GM23338 (cell line): ENCODE measurements at regions not wholly inside any gene's neighbourhood (a gene's known extent, or its start where the extent isn't known, plus 50 kb on each side); places are given as distances from the start of the nearest gene placed in this dataset.

Source experiments
- ATAC-seq: fragments of 200-7000 bp; cut with Tn5 transposase; 3 replicates; pipeline ENCODE4 v1.9.1; 2020
- DNase-seq: peaks from one replicate; pipeline ENCODE4 v3.0.0-alpha.2; 2015; ENCODE audit warnings: low spot score
- H2AFZ ChIP-seq: fragments of 200-600 bp; sonication (generic); 2 replicates; pipeline ENCODE4 v1.8.0; 2016; ENCODE audit warnings: antibody characterized with exemption, mild to moderate bottlenecking, moderate library complexity
- H3F3A ChIP-seq: fragments of 200-600 bp; sonication (generic); replicated peaks from 2 replicates; pipeline ENCODE4 v1.8.0; 2017; ENCODE audit warnings: antibody characterized with exemption, mixed run types, low read depth
- H3K27ac ChIP-seq: fragments of 200-600 bp; sonication (generic); 2 replicates; pipeline ENCODE4 v1.6.1; 2016; ENCODE audit warnings: low read depth
- H3K27me3 ChIP-seq: fragments of 200-600 bp; sonication (generic); 2 replicates; pipeline ENCODE4 v1.8.0; 2016; ENCODE audit warnings: mild to moderate bottlenecking, mixed run types, moderate library complexity; ENCODE audit not compliant: insufficient read depth
- H3K36me3 ChIP-seq: fragments of 200-600 bp; sonication (generic); 2 replicates; pipeline ENCODE4 v1.8.0; 2016; ENCODE audit warnings: mild to moderate bottlenecking; ENCODE audit not compliant: insufficient read depth
- H3K4me1 ChIP-seq: fragments of 200-600 bp; sonication (generic); 2 replicates; pipeline ENCODE4 v1.8.0; 2016; ENCODE audit warnings: mild to moderate bottlenecking, moderate library complexity; ENCODE audit not compliant: insufficient read depth
- H3K4me2 ChIP-seq: fragments of 200-600 bp; sonication (generic); 2 replicates; pipeline ENCODE4 v1.7.1; 2017; ENCODE audit warnings: mixed run types
- H3K4me3 ChIP-seq: fragments of 200-600 bp; sonication (generic); 2 replicates; pipeline ENCODE4 v1.6.1; 2016; ENCODE audit warnings: mixed run types
- H3K79me2 ChIP-seq: fragments of 200-600 bp; sonication (generic); replicated peaks from 2 replicates; pipeline ENCODE4 v1.8.0; 2017; ENCODE audit warnings: mild to moderate bottlenecking; ENCODE audit not compliant: insufficient read depth
- H3K9me2 ChIP-seq: fragments of 200-600 bp; sonication (generic); 2 replicates; pipeline ENCODE4 v1.8.0; 2017; ENCODE audit not compliant: insufficient read depth
- H4K20me1 ChIP-seq: fragments of 200-600 bp; sonication (generic); replicated peaks from 2 replicates; pipeline ENCODE4 v1.8.0; 2017; ENCODE audit warnings: mild to moderate bottlenecking; ENCODE audit not compliant: insufficient read depth
- H3K27ac Mint-ChIP-seq: 2 replicates; pipeline ENCODE4 v1.8.0; 2020; ENCODE audit warnings: inconsistent platforms, mild to moderate bottlenecking, moderate library complexity, mixed read lengths
- H3K27me3 Mint-ChIP-seq: 3 replicates; pipeline ENCODE4 v1.8.0; 2022; ENCODE audit warnings: low read depth, mild to moderate bottlenecking, moderate library complexity, mixed read lengths, inconsistent platforms; ENCODE audit not compliant: insufficient read depth, poor library complexity
- H3K36me3 Mint-ChIP-seq: 3 replicates; pipeline ENCODE4 v1.8.0; 2021; ENCODE audit warnings: low read depth, mild to moderate bottlenecking, inconsistent platforms, moderate library complexity, mixed read lengths
- H3K4me1 Mint-ChIP-seq: 3 replicates; pipeline ENCODE4 v1.8.0; 2020; ENCODE audit warnings: mild to moderate bottlenecking, inconsistent platforms, mixed read lengths
- H3K4me3 Mint-ChIP-seq: 3 replicates; pipeline ENCODE4 v1.8.0; 2021; ENCODE audit warnings: moderate library complexity, mild to moderate bottlenecking, inconsistent platforms, mixed read lengths
- H3K9me3 Mint-ChIP-seq: 3 replicates; pipeline ENCODE4 v1.8.0; 2020; ENCODE audit warnings: moderate library complexity, mild to moderate bottlenecking, inconsistent platforms, mixed read lengths
- EZH2phosphoT487 ChIP-seq: fragments of 200-600 bp; sonication (generic); IDR thresholded peaks from one replicate; pipeline ENCODE4 v1.8.1; 2018; ENCODE audit warnings: antibody characterized with exemption; ENCODE audit not compliant: unreplicated experiment
- JUNB ChIP-seq: IDR thresholded peaks from one replicate; pipeline ENCODE4 v1.6.1; 2016; ENCODE audit warnings: antibody characterized with exemption; ENCODE audit not compliant: unreplicated experiment
- ZNF114 ChIP-seq: fragments of 250-450 bp; sonication (Bioruptor Pico); IDR thresholded peaks from 2 replicates; pipeline ENCODE4 v1.5.0; 2020; ENCODE audit warnings: mild to moderate bottlenecking, moderate library complexity
- ZNF331 ChIP-seq: fragments of 250-450 bp; sonication (Bioruptor Pico); IDR thresholded peaks from 2 replicates; pipeline ENCODE4 v1.5.0; 2020; ENCODE audit warnings: low read depth, mild to moderate bottlenecking, moderate library complexity
- TF ChIP-seq, protein P1 (sequence below): IDR thresholded peaks from one replicate; pipeline ENCODE4 v1.6.1; 2018; ENCODE audit warnings: antibody characterized with exemption; ENCODE audit not compliant: unreplicated experiment
- TF ChIP-seq, protein P2 (sequence below): fragments of 250-450 bp; sonication (Bioruptor Pico); IDR thresholded peaks from 2 replicates; pipeline ENCODE4 v1.5.0; 2020; ENCODE audit warnings: mild to moderate bottlenecking, moderate library complexity

DNA sequence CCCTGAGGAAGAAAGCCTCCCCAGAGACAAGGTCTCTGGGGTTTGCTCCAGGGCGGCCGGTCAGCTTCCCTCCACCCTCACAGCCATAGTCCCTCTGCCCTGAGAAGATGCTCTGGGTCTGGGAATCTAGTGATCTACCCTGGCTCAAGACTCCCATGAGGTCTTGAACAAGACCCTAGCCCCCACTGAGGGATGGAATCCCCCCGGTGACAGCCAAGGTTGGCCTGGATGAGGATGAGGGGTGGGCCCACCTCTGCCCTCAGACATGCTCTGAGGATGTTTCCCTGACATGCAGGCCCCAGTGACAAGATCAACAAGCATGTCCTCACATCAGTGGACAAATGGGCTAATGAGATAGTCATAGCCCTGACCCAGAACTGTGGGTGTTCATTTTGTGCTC is 138.6 kb downstream of the C5orf15 start:
- Histone ChIP-seq H3K27me3 (no peaks in the 10 kb centered on the region), H3K4me3 (no peak overlapping the region), H3K9me2 (no peaks in the 10 kb centered on the region), H3K4me2 (no peak overlapping the region), H3K79me2 (no peaks in the 10 kb centered on the region), H3K27ac (no peak overlapping the region), H2AFZ (no peak overlapping the region), H4K20me1 (no peaks in the 10 kb centered on the region), H3K36me3 (no peaks in the 10 kb centered on the region), H3F3A (no peaks in the 10 kb centered on the region), H3K4me1 (no peaks in the 10 kb centered on the region)
- Mint-ChIP-seq H3K4me1 (no peaks in the 10 kb centered on the region; the same call in 2 of the 3 replicates), H3K36me3 (no peaks in the 10 kb centered on the region), H3K27ac (no peak overlapping the region), H3K27me3 (no peaks in the 10 kb centered on the region), H3K4me3 (no peak overlapping the region), H3K9me3 (no peaks in the 10 kb centered on the region)
- TF ChIP-seq JUNB (no peak), ZNF331 (CRISPR knock-in tag) (no peak), ZNF114 (CRISPR knock-in tag) (no peak), EZH2phosphoT487 (no peak)
- TF ChIP-seq, protein P1, sequence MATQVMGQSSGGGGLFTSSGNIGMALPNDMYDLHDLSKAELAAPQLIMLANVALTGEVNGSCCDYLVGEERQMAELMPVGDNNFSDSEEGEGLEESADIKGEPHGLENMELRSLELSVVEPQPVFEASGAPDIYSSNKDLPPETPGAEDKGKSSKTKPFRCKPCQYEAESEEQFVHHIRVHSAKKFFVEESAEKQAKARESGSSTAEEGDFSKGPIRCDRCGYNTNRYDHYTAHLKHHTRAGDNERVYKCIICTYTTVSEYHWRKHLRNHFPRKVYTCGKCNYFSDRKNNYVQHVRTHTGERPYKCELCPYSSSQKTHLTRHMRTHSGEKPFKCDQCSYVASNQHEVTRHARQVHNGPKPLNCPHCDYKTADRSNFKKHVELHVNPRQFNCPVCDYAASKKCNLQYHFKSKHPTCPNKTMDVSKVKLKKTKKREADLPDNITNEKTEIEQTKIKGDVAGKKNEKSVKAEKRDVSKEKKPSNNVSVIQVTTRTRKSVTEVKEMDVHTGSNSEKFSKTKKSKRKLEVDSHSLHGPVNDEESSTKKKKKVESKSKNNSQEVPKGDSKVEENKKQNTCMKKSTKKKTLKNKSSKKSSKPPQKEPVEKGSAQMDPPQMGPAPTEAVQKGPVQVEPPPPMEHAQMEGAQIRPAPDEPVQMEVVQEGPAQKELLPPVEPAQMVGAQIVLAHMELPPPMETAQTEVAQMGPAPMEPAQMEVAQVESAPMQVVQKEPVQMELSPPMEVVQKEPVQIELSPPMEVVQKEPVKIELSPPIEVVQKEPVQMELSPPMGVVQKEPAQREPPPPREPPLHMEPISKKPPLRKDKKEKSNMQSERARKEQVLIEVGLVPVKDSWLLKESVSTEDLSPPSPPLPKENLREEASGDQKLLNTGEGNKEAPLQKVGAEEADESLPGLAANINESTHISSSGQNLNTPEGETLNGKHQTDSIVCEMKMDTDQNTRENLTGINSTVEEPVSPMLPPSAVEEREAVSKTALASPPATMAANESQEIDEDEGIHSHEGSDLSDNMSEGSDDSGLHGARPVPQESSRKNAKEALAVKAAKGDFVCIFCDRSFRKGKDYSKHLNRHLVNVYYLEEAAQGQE: no peak
- TF ChIP-seq, protein P2, sequence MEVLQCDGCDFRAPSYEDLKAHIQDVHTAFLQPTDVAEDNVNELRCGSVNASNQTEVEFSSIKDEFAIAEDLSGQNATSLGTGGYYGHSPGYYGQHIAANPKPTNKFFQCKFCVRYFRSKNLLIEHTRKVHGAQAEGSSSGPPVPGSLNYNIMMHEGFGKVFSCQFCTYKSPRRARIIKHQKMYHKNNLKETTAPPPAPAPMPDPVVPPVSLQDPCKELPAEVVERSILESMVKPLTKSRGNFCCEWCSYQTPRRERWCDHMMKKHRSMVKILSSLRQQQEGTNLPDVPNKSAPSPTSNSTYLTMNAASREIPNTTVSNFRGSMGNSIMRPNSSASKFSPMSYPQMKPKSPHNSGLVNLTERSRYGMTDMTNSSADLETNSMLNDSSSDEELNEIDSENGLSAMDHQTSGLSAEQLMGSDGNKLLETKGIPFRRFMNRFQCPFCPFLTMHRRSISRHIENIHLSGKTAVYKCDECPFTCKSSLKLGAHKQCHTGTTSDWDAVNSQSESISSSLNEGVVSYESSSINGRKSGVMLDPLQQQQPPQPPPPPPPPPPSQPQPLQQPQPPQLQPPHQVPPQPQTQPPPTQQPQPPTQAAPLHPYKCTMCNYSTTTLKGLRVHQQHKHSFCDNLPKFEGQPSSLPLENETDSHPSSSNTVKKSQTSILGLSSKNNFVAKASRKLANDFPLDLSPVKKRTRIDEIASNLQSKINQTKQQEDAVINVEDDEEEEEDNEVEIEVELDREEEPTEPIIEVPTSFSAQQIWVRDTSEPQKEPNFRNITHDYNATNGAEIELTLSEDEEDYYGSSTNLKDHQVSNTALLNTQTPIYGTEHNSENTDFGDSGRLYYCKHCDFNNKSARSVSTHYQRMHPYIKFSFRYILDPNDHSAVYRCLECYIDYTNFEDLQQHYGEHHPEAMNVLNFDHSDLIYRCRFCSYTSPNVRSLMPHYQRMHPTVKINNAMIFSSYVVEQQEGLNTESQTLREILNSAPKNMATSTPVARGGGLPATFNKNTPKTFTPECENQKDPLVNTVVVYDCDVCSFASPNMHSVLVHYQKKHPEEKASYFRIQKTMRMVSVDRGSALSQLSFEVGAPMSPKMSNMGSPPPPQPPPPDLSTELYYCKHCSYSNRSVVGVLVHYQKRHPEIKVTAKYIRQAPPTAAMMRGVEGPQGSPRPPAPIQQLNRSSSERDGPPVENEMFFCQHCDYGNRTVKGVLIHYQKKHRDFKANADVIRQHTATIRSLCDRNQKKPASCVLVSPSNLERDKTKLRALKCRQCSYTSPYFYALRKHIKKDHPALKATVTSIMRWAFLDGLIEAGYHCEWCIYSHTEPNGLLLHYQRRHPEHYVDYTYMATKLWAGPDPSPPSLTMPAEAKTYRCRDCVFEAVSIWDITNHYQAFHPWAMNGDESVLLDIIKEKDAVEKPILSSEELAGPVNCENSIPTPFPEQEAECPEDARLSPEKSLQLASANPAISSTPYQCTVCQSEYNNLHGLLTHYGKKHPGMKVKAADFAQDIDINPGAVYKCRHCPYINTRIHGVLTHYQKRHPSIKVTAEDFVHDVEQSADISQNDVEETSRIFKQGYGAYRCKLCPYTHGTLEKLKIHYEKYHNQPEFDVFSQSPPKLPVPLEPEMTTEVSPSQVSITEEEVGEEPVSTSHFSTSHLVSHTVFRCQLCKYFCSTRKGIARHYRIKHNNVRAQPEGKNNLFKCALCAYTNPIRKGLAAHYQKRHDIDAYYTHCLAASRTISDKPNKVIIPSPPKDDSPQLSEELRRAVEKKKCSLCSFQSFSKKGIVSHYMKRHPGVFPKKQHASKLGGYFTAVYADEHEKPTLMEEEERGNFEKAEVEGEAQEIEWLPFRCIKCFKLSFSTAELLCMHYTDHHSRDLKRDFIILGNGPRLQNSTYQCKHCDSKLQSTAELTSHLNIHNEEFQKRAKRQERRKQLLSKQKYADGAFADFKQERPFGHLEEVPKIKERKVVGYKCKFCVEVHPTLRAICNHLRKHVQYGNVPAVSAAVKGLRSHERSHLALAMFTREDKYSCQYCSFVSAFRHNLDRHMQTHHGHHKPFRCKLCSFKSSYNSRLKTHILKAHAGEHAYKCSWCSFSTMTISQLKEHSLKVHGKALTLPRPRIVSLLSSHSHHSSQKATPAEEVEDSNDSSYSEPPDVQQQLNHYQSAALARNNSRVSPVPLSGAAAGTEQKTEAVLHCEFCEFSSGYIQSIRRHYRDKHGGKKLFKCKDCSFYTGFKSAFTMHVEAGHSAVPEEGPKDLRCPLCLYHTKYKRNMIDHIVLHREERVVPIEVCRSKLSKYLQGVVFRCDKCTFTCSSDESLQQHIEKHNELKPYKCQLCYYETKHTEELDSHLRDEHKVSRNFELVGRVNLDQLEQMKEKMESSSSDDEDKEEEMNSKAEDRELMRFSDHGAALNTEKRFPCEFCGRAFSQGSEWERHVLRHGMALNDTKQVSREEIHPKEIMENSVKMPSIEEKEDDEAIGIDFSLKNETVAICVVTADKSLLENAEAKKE: no peak
- DNase-seq (no peak), ATAC-seq (no peak)
